Activated T-cell treated with anti-CD3 and anti-CD28 coated beads for 4 hours (primary cell): ENCODE measurements at regions not wholly inside any gene's neighbourhood (a gene's known extent, or its start where the extent isn't known, plus 50 kb on each side); places are given as distances from the start of the nearest gene placed in this dataset.

Source experiments
- DNase-seq: peaks from one replicate; pipeline ENCODE4 v3.0.0-alpha.2; 2020

DNA sequence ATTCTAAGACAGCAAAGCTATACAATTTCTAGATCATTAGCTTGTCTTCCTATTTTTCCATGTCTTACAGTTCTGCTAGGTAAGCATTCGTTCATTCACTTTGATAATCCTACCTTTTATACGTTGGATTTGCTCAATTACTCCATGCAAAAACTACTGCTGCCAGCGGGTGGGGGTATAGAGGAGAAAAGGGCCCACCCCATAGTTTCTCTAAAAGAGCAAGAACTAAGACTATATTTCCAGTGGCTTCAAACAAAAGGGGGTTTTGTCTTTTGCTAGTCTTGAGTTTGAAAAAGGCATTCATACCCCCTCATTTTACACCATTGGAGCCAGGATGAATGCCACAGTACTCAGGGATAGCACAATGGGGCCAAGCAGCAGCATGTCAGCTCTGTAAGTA lies 155.7 kb downstream of the WT1 start:
- no peak for DNase-seq

DNA sequence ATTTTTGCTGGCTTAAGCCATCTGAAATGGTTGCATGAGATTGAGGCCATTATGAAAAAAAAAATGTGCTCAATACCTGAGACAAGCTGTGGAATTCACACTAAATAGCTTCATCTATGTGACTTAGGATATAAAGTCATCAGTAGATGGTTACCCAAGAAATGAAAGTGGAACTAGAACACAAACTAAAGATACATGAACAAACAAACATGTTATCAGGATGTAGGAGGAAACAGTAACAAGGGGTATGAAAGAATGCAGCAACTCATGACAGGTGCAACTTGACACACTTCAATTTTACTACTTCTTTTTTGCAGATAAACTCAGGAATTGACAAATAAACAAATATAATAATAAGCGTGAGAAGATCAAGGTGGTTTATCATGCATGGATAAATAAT lies 155.0 kb downstream of the WT1 start:
- DNase-seq, result no peak

DNA sequence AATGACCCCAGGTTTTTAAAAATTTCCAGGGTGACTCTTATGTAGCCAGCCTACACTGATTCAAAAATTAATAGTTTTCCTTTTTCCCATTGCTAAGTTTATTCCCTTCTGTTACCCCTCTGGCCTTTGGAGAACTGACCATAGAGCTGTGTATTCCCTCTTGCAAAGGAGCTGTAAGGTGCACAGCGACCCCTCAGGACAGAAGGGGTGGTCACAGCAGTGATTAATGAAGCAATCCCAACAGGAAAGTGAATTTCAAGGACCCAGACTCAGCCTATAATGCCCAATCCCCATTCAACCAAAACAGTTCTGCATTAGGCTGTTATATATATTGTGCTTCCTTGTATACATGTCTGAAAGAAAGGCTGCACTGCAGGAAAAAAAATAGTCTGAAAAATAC lies 147.1 kb downstream of the WT1 start:
- no peak for DNase-seq

DNA sequence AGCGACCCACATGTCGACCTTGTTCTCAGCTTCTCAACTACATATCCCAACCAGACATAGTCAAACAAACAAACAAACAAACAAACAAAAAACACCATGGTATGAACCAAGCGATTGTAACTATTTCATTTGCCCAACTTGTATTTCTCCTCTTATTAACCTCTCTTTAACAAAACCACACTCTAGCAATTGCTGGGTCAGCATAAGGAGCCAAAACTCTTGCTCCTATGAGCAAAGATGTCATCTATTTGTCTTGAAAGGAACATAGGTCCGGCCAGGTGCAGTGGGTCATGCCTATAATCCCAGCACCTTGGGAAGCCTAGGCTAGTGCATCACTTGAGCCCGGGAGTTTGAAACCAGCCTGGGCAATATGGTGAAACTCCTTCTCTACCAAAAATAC lies 145.6 kb downstream of the WT1 start:
- no peak for DNase-seq

- DNase-seq, result no peak
These were observed 144.6 kb downstream of the WT1 start for GRCh38 chr11:32290783-32291182.

GRCh38 chr11:32297611-32298011 lies 137.7 kb downstream of the WT1 start:
- no peak for DNase-seq

- no peak for DNase-seq
These were observed 132.5 kb downstream of the WT1 start for GRCh38 chr11:32302826-32303225.

- no peak for DNase-seq
These were observed 130.8 kb downstream of the WT1 start for GRCh38 chr11:32304521-32304920.

GRCh38 chr11:32305460-32305859 lies 129.9 kb downstream of the WT1 start:
- DNase-seq, result no peak

- DNase-seq, result no peak
These were observed 127.9 kb downstream of the WT1 start for GRCh38 chr11:32307471-32307870.

- DNase-seq, result no peak
These were observed 127.4 kb downstream of the WT1 start for GRCh38 chr11:32307913-32308312.

GRCh38 chr11:32309530-32310213 lies 125.7 kb downstream of the WT1 start:
- no peak for DNase-seq

- no peak for DNase-seq
These were observed 125.1 kb downstream of the WT1 start for GRCh38 chr11:32310214-32310601.

DNA sequence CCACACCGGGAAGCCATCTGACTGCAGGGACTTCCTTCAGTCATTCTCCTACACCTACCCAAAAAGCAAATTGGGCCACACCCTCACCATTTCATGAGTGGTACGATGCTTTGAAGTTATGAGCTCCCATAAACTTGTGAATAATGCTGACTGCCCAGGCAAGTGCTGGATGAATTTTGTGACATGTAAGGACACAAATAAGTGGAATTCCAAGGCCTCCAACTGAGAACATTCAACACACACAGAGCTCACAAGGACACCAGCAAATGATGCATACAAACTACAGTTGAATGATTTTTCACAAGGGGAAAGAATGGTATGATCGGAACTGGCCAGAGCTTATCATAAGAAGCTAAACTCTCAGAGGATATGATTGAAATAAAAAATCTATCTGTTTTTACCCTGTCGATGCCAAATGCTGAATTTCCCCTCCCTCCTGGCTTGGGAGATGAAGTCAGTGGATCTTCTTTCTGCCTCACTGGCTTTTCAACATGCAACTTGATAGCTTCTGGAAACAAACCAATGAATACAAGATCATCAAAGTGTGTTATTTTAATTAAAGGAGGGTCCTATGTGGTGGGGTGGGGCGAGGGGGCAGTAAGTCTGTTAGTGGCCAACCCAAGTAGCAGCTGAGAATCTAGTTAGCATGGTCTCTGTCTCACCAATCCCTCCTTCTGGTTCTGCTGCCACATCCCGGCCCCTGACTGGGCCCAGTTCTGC lies 123.8 kb downstream of the WT1 start:
- no peak for DNase-seq

DNA sequence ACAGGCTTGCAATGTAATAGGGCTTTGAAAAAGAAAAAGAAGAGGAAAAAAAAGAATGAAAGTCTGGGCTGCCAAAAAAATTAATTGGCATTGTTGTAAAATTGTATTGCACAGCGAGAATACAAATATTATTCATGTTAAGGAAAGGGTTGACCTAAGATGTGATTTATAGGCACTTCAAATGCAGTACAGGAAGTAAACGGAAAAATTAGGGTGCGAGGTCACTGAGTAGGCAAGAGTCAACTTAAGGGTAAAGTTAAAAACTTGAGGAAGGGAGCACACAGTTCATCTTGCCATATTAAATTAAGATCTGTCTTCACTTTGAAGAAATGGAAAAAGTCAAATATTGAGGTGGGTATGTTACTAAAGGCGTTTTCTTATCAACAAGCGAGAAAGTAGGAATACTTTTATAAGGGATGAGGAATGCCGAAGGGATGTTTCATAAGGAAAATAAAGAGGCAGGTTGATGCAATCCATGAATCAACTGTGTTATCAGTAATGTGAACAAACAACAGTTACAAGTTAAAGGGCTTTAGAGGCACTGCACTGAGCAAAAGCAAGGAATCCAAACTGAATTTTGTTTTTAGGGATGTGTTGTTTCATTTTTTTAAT lies 123.0 kb downstream of the WT1 start:
- no peak for DNase-seq

DNA sequence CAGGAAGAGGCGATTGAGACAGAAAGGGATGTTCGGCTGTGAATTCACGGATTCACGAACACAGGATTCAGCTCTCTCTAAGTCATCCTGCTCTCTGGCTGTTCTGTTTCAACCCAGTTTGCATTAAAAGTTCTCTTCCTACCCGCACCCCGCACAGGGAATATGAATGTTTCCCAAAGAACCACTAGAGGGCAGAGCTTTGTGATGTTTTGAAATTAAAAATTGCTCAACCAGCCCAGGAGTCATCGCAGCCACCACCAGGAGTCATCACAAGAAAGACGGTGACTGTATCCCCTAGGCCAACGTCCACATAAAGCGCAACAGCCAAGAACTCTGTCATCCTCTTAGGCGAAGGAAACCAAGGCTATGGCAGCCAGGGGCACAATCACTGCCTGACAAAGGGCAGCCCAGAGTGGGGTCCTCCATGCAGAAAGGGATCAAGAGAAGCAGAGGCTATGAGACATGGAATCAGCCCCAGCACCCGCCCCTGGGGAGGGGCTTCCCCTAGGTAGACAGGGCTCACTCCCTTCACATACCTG lies 122.4 kb downstream of the WT1 start:
- no peak for DNase-seq

GRCh38 chr11:32313477-32313876 lies 121.9 kb downstream of the WT1 start:
- no peak for DNase-seq

DNA sequence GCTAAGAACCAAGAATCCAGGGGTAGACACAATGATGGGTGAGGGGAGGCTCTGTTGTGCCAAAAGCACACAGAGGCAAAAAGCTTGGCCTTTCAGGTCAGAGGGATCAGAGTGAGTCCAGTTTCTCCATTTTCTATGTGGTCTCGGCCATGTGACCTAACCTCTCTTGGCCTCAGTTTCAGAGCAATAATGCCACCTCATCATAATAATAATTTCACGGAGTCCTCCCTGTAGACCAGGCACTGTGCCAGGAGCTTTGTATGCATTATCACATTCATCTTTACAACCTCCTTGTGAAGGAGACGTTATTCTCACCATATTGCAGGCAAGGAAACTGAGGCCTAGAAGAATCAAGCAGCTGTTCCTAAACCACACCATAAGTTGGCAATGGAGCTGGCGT lies 120.2 kb downstream of the WT1 start:
- no peak for DNase-seq

DNA sequence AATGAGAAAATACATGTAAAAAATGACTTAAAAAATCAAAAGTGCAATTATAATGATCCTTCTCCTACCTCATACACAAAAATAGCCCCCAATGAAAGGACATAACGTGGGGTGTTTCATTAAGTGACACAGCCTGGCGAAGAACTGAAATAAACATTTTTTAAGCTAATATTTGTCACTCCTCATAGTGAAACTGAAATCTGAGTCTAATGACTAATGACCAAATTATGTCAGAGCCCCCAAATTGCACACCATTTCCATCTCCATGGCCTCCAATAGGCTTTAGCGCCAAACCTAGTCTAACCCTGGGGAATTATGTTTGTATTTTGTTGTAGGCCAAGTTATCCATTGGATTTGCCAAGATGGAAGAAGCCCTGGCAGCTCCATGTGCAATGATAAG lies 119.1 kb downstream of the WT1 start:
- no peak for DNase-seq

GRCh38 chr11:32316858-32317642 lies 118.3 kb downstream of the WT1 start:
- DNase-seq, result no peak

- no peak for DNase-seq
These were observed 117.7 kb downstream of the WT1 start for GRCh38 chr11:32317643-32318042.

- no peak for DNase-seq
These were observed 117.0 kb downstream of the WT1 start for GRCh38 chr11:32318071-32319055.
